SK-N-SH (cell line): ENCODE measurements at regions not wholly inside any gene's neighbourhood (a gene's known extent, or its start where the extent isn't known, plus 50 kb on each side); places are given as distances from the start of the nearest gene placed in this dataset.

Source experiments
- CTCF ChIA-PET: fragments of 300-600, 350-600 bp; formaldehyde crosslinking; extraction: SDS; loops from one replicate; lab custom pipeline; 2021; lab: Yijun Ruan, JAX
- POLR2A ChIA-PET: fragments of 350-600 bp; sonication (Branson Sonifier 250); formaldehyde crosslinking; extraction: SDS; loops from one replicate; lab custom pipeline; 2020; ENCODE audit warnings: antibody characterized with exemption, inconsistent platforms; lab: Yijun Ruan, JAX
- DNase-seq: peaks from one replicate; pipeline ENCODE4 v3.0.0; 2012
- H2AFZ ChIP-seq: fragments of 200-600 bp; sonication (generic); 2 replicates; pipeline ENCODE4 v1.8.1; 2016; ENCODE audit warnings: antibody characterized with exemption, mild to moderate bottlenecking, low read depth
- H3F3A ChIP-seq: fragments of 200-600 bp; sonication (generic); replicated peaks from 2 replicates; pipeline ENCODE3; 2016; ENCODE audit warnings: antibody characterized with exemption, mild to moderate bottlenecking; ENCODE audit not compliant: insufficient read depth
- H3K27ac ChIP-seq, 2 experiments: fragments of 200-500 bp in 1 of 2; fragments of 200-600 bp in 1 of 2; sonication (Bioruptor generic) in 1 of 2; sonication (generic), shearing (Covaris generic) in 1 of 2; 2 replicates each; pipeline versions ENCODE4 v1.5.1 to v1.6.1; 2014 to 2016; ENCODE audit warnings: low read depth in 2 of 2, inconsistent platforms in 1 of 2, low read length in 1 of 2, mild to moderate bottlenecking in 1 of 2, mixed read lengths in 1 of 2
- H3K27me3 ChIP-seq: fragments of 200-600 bp; sonication (generic), shearing (Covaris generic); 2 replicates; pipeline ENCODE4 v1.6.1; 2016; ENCODE audit warnings: mixed run types; ENCODE audit not compliant: insufficient read depth
- H3K36me3 ChIP-seq, 2 experiments: fragments of 200-500 bp in 1 of 2; fragments of 200-600 bp in 1 of 2; sonication (Bioruptor generic) in 1 of 2; sonication (generic) in 1 of 2; replicated peaks in 1 of 2; 2 replicates each; pipeline versions ENCODE3 to v1.5.1; 2014 to 2016; ENCODE audit warnings: low read length in 1 of 2, mild to moderate bottlenecking in 1 of 2; ENCODE audit not compliant: insufficient read depth in 2 of 2, control insufficient read depth in 1 of 2
- H3K4me1 ChIP-seq, 2 experiments: fragments of 200-500 bp in 1 of 2; fragments of 200-600 bp in 1 of 2; sonication (Bioruptor generic) in 1 of 2; sonication (generic), shearing (Covaris generic) in 1 of 2; 2 replicates each; pipeline versions ENCODE4 v1.5.1 to v1.6.1; 2014 to 2016; ENCODE audit warnings: low read depth in 1 of 2, low read length in 1 of 2, mixed run types in 1 of 2; ENCODE audit not compliant: insufficient read depth in 2 of 2, control insufficient read depth in 1 of 2
- H3K4me2 ChIP-seq: fragments of 200-600 bp; sonication (generic), shearing (Covaris generic); 2 replicates; pipeline ENCODE4 v1.6.1; 2017; ENCODE audit warnings: mixed run types
- H3K4me3 ChIP-seq, 2 experiments: fragments of 200-500 bp in 1 of 2; fragments of 200-600 bp in 1 of 2; sonication (Bioruptor generic) in 1 of 2; sonication (generic), shearing (Covaris generic) in 1 of 2; 2 replicates each; pipeline versions ENCODE4 v1.5.1 to v1.8.1; 2014 to 2016; ENCODE audit warnings: low read depth in 2 of 2, inconsistent platforms in 1 of 2, low read length in 1 of 2, mild to moderate bottlenecking in 1 of 2, mixed read lengths in 1 of 2, moderate library complexity in 1 of 2
- H3K79me2 ChIP-seq: fragments of 200-600 bp; sonication (generic); 2 replicates; pipeline ENCODE4 v1.8.1; 2017; ENCODE audit warnings: mild to moderate bottlenecking; ENCODE audit not compliant: insufficient read depth
- H3K9ac ChIP-seq: fragments of 200-600 bp; sonication (generic); 2 replicates; pipeline ENCODE4 v1.6.1; 2017; ENCODE audit warnings: mixed run types
- H3K9me2 ChIP-seq: fragments of 200-600 bp; sonication (generic); 2 replicates; pipeline ENCODE4 v1.6.1; 2017; ENCODE audit warnings: mixed run types
- H3K9me3 ChIP-seq: fragments of 200-600 bp; sonication (generic); 2 replicates; pipeline ENCODE4 v1.6.1; 2017; ENCODE audit warnings: mixed run types, mild to moderate bottlenecking, moderate library complexity
- H4K20me1 ChIP-seq: fragments of 200-600 bp; sonication (generic); 2 replicates; pipeline ENCODE4 v1.6.1; 2017; ENCODE audit warnings: mild to moderate bottlenecking, mixed run types; ENCODE audit not compliant: insufficient read depth
- CHD2 ChIP-seq: fragments of 150-350 bp; IDR thresholded peaks from 2 replicates; pipeline ENCODE4 v1.6.1; 2018; ENCODE audit warnings: low read length; ENCODE audit not compliant: partially characterized antibody
- ELF1 ChIP-seq: IDR thresholded peaks from 2 replicates; pipeline ENCODE4 v1.4.0; 2012
- EP300 ChIP-seq, 2 experiments: IDR thresholded peaks; 2 replicates each; pipeline versions ENCODE4 v1.4.0 to v1.6.1; 2012; ENCODE audit warnings: borderline replicate concordance in 1 of 2, low read depth in 1 of 2, low read length in 1 of 2
- FOXJ3 ChIP-seq: sonication (generic); formaldehyde crosslinking; IDR thresholded peaks from 2 replicates; pipeline ENCODE4 v1.5.1; 2020; ENCODE audit warnings: mild to moderate bottlenecking, missing genetic modification reagents
- GABPA ChIP-seq: IDR thresholded peaks from 2 replicates; pipeline ENCODE4 v1.4.0; 2012; ENCODE audit warnings: low read depth, mild to moderate bottlenecking
- MEF2A ChIP-seq: IDR thresholded peaks from 2 replicates; pipeline ENCODE4 v1.4.0; 2012; ENCODE audit warnings: low read depth, borderline replicate concordance
- NFIC ChIP-seq: IDR thresholded peaks from 2 replicates; pipeline ENCODE4 v1.4.0; 2012; ENCODE audit warnings: borderline replicate concordance
- POLR2AphosphoS5 ChIP-seq: IDR thresholded peaks from 2 replicates; pipeline ENCODE4 v1.6.1; 2012; ENCODE audit warnings: low read depth, low read length
- RAD21 ChIP-seq: IDR thresholded peaks from 2 replicates; pipeline ENCODE4 v1.6.1; 2012; ENCODE audit warnings: mild to moderate bottlenecking, low read length
- RFX5 ChIP-seq: IDR thresholded peaks from 2 replicates; pipeline ENCODE4 v1.6.1; 2012; ENCODE audit warnings: mild to moderate bottlenecking, improper control_type of control experiment, low read length
- YY1 ChIP-seq: IDR thresholded peaks from 2 replicates; pipeline ENCODE4 v1.4.0; 2012; ENCODE audit warnings: low read depth, mild to moderate bottlenecking
- WGBS: methylation state at CpG from one replicate; pipeline ENCODE4 v1.1.6; 2017; ENCODE audit warnings: low lambda C conversion rate; 5-methylcytosine and 5-hydroxymethylcytosine counted together
- TF ChIP-seq, protein P1 (sequence below): fragments of 150-350 bp; IDR thresholded peaks from 2 replicates; pipeline ENCODE4 v1.6.1; 2017; ENCODE audit warnings: antibody characterized with exemption, low read length, low read depth, borderline replicate concordance
- TF ChIP-seq, protein P2 (sequence below): IDR thresholded peaks from 2 replicates; pipeline ENCODE4 v1.4.0; 2012; ENCODE audit warnings: low read depth, borderline replicate concordance
- TF ChIP-seq, protein P3 (sequence below): IDR thresholded peaks from 2 replicates; pipeline ENCODE4 v1.6.1; 2012; ENCODE audit warnings: mild to moderate bottlenecking, low read depth, low read length, moderate library complexity

DNA sequence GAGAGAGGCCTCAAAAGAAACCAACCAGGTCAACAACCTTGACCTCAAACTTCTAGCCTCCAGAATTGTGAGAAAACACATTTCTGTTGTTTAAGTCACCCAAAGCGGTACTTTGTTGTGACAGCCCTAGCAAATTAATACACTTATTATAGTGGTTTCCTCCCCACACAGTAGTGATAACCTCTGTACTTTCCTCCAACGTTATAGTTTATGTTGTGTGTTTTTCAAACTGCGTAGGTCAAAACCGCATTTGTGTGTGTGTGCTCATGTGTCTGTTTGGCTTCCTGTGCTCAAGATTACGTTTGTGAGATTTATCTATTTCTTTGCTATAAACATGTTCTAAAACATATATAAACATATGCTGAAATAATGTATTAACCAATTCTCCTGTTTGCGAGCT, 667.8 kb upstream of the USP24 start (continued):
- TF ChIP-seq, protein P1, sequence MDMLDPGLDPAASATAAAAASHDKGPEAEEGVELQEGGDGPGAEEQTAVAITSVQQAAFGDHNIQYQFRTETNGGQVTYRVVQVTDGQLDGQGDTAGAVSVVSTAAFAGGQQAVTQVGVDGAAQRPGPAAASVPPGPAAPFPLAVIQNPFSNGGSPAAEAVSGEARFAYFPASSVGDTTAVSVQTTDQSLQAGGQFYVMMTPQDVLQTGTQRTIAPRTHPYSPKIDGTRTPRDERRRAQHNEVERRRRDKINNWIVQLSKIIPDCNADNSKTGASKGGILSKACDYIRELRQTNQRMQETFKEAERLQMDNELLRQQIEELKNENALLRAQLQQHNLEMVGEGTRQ = no peak
- TF ChIP-seq RFX5 (no peak), MEF2A (no peak), YY1 (no peak)

DNA sequence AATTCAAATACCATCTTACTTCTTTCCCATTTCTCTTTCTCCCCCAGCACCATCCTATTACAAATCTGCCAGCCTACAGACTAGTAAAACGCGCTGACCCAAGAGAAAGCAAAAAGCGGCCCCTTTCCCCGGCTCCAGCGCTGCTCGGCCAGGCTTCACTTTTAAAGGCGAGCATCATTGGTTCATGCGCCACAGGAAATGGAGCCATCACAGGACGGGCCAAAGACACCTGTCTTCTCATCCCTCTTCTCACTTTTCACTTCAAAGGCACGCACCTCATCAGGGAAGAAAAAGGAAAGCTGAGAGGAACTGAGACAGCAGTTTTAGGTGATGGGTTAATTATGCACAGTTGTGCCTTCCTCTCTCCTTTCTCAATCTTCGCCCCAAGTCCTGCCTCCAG, 664.2 kb upstream of the USP24 start:
- TF ChIP-seq POLR2AphosphoS5 (no peak), EP300 (IDR thresholded peaks at IDR 0.05; ENCODE audit: borderline replicate concordance in 1 of 2, low read depth in 1 of 2, low read length in 1 of 2) (no peak), NFIC (no peak), RAD21 (no peak), GABPA (no peak), FOXJ3 (CRISPR knock-in tag) (no peak), ELF1 (no peak), CHD2 (no peak)
- TF ChIP-seq, protein P2, sequence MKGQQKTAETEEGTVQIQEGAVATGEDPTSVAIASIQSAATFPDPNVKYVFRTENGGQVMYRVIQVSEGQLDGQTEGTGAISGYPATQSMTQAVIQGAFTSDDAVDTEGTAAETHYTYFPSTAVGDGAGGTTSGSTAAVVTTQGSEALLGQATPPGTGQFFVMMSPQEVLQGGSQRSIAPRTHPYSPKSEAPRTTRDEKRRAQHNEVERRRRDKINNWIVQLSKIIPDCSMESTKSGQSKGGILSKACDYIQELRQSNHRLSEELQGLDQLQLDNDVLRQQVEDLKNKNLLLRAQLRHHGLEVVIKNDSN = no peak
- TF ChIP-seq, protein P3, sequence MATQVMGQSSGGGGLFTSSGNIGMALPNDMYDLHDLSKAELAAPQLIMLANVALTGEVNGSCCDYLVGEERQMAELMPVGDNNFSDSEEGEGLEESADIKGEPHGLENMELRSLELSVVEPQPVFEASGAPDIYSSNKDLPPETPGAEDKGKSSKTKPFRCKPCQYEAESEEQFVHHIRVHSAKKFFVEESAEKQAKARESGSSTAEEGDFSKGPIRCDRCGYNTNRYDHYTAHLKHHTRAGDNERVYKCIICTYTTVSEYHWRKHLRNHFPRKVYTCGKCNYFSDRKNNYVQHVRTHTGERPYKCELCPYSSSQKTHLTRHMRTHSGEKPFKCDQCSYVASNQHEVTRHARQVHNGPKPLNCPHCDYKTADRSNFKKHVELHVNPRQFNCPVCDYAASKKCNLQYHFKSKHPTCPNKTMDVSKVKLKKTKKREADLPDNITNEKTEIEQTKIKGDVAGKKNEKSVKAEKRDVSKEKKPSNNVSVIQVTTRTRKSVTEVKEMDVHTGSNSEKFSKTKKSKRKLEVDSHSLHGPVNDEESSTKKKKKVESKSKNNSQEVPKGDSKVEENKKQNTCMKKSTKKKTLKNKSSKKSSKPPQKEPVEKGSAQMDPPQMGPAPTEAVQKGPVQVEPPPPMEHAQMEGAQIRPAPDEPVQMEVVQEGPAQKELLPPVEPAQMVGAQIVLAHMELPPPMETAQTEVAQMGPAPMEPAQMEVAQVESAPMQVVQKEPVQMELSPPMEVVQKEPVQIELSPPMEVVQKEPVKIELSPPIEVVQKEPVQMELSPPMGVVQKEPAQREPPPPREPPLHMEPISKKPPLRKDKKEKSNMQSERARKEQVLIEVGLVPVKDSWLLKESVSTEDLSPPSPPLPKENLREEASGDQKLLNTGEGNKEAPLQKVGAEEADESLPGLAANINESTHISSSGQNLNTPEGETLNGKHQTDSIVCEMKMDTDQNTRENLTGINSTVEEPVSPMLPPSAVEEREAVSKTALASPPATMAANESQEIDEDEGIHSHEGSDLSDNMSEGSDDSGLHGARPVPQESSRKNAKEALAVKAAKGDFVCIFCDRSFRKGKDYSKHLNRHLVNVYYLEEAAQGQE = no peak
- Histone ChIP-seq H3K27me3 (no peaks in the 10 kb centered on the region), H3K9me3 (no peaks in the 10 kb centered on the region), H2AFZ (no peak overlapping the region), H3K9ac (no peak overlapping the region), H3K4me1 (no peaks in the 10 kb centered on the region), H3F3A (no peaks in the 10 kb centered on the region), H3K79me2 (no peaks in the 10 kb centered on the region), H3K9me2 (no peaks in the 10 kb centered on the region), H3K4me2 (no peak overlapping the region), H3K27ac (no peak overlapping the region), H4K20me1 (no peaks in the 10 kb centered on the region), H3K4me3 (no peak overlapping the region), H3K36me3 (no peaks in the 10 kb centered on the region)
- ChIA-PET POLR2A (no interaction called here), CTCF (no interaction called here)
- DNase-seq = no peak
- WGBS = 95% methylated on average over 11 of the region's 11 CpGs
